ENCODE measurements at regions not wholly inside any gene's neighbourhood (a gene's known extent, or its start where the extent isn't known, plus 50 kb on each side); places are given as distances from the start of the nearest gene placed in this dataset.

- no peak for TF ChIP-seq CTCF (conservative IDR thresholded peaks at IDR 0.05)
- H3K27ac ChIP-seq, result no peak overlapping the region
Observed at GRCh38 chr5:103463261-103463660, 99.3 kb downstream of the NUDT12 start.

- no peak for TF ChIP-seq CTCF (conservative IDR thresholded peaks at IDR 0.05)
- H3K27ac ChIP-seq, result no peak overlapping the region
Observed at GRCh38 chr5:103461243-103461642, 101.3 kb downstream of the NUDT12 start.

GRCh38 chr5:103458497-103459040, 104.0 kb downstream of the NUDT12 start:
- H3K27ac ChIP-seq, result no peak overlapping the region
- TF ChIP-seq CTCF (conservative IDR thresholded peaks at IDR 0.05), result no peak

GRCh38 chr5:103456476-103456875, 106.1 kb downstream of the NUDT12 start:
- no peak overlapping the region for H3K27ac ChIP-seq
- TF ChIP-seq CTCF (conservative IDR thresholded peaks at IDR 0.05), result no peak

GRCh38 chr5:103455796-103456195, 106.8 kb downstream of the NUDT12 start:
- no peak overlapping the region for H3K27ac ChIP-seq
- TF ChIP-seq CTCF (conservative IDR thresholded peaks at IDR 0.05), result no peak

GRCh38 chr5:103454770-103455169, 107.8 kb downstream of the NUDT12 start:
- no peak for TF ChIP-seq CTCF (conservative IDR thresholded peaks at IDR 0.05)
- H3K27ac ChIP-seq, result no peak overlapping the region

GRCh38 chr5:103452666-103453065, 109.9 kb downstream of the NUDT12 start:
- H3K27ac ChIP-seq, result no peak overlapping the region
- TF ChIP-seq CTCF (conservative IDR thresholded peaks at IDR 0.05), result no peak
